ENCODE measurements at regions not wholly inside any gene's neighbourhood (a gene's known extent, or its start where the extent isn't known, plus 50 kb on each side); places are given as distances from the start of the nearest gene placed in this dataset.

GRCh38 chr5:172570594-172571334 lies 70.3 kb upstream of the NEURL1B start:
- Histone ChIP-seq H4K8ac (ENCODE audit: extremely low read depth, insufficient read depth, low read length) (no peak overlapping the region), H3K4me2 (ENCODE audit: insufficient read depth in 1 of 2, low read depth in 2 of 2, low read length in 2 of 2) (peak overlapping the region in 1 of 2 experiments; percentile 73; a peak in 1 of 4 replicates), H2BK20ac (ENCODE audit: low read length) (no peak overlapping the region), H3K14ac (ENCODE audit: insufficient read length) (no peak overlapping the region), H3K18ac (ENCODE audit: extremely low read depth, low read length) (peak overlapping the region; percentile 90), H3K23me2 (ENCODE audit: low read depth, low read length) (peaks cover 2% of the 10 kb centered on the region; the same call in 1 of the 2 replicates), H3K9ac (replicated peaks in 1 of 4; ENCODE audit: extremely low read depth in 1 of 4, low read depth in 3 of 4, low read length in 3 of 4) (no peak overlapping the region), H3K27ac (ENCODE audit: low read depth, low read length) (no peak overlapping the region), H3K36me3 (ENCODE audit: control insufficient read depth in 2 of 4, insufficient read depth in 4 of 4, low read length in 3 of 4) (no peaks in the 10 kb centered on the region), H2BK12ac (ENCODE audit: low read depth, low read length) (peak overlapping the region; percentile 95), H2BK120ac (replicated peaks; ENCODE audit: low read depth, low read length) (no peak overlapping the region), H3K79me1 (ENCODE audit: low read depth, low read length) (no peaks in the 10 kb centered on the region), H4K5ac (ENCODE audit: insufficient read length, low read depth, low read length) (no peak overlapping the region), H2BK5ac (ENCODE audit: low read depth, low read length) (peak overlapping the region; percentile 24; the same call in 1 of the 2 replicates), H3K79me2 (ENCODE audit: control insufficient read depth in 1 of 2, insufficient read depth in 2 of 2, low read length in 2 of 2) (no peaks in the 10 kb centered on the region), H2AFZ (ENCODE audit: low read length) (0 out of 2 replicates have a peak overlapping the region, but pooled peaks have one; percentile 74), H3K9me3 (ENCODE audit: insufficient read depth in 2 of 2, low read depth in 1 of 2, low read length in 1 of 2) (no peaks in the 10 kb centered on the region), H3K27me3 (replicated peaks in 1 of 4; ENCODE audit: control insufficient read depth in 3 of 4, extremely low read depth in 1 of 4, insufficient read depth in 3 of 4, low read length in 3 of 4) (no peaks in the 10 kb centered on the region; a peak in 1 of 7 replicates), H2BK15ac (ENCODE audit: low read length) (peak overlapping the region; percentile 97), H3K23ac (ENCODE audit: insufficient read length) (no peak overlapping the region), H2AK5ac (ENCODE audit: low read depth, low read length) (peak overlapping the region; percentile 99; the same call in 1 of the 2 replicates), H3K4ac (replicated peaks; ENCODE audit: insufficient read length, low read depth, low read length) (no peak overlapping the region), H3K56ac (replicated peaks; ENCODE audit: insufficient read length, low read depth, low read length) (no peak overlapping the region), H4K20me1 (replicated peaks in 1 of 2; ENCODE audit: control insufficient read depth in 1 of 2, insufficient read depth in 2 of 2, low read length in 2 of 2) (no peaks in the 10 kb centered on the region), H4K91ac (replicated peaks; ENCODE audit: insufficient read length, low read length) (no peak overlapping the region), H3K4me1 (replicated peaks in 1 of 4; ENCODE audit: control insufficient read depth in 3 of 4, insufficient read depth in 4 of 4, low read length in 3 of 4) (peaks cover 4 to 33% (median 24%) of the 10 kb centered on the region in 4 experiments), H3K4me3 (ENCODE audit: extremely low read depth in 1 of 4, insufficient read depth in 2 of 4, low read depth in 3 of 4, low read length in 4 of 4) (no peak overlapping the region)
- ChIA-PET CTCF (ENCODE audit: partially characterized antibody) (interaction anchor here (0.6 to 1.3 kb wide), 3 partner anchors 15 to 143 kb away, joined by 3 to 4 read pairs (median 4); no protein-coding TSS in a partner anchor), POLR2A (ENCODE audit: partially characterized antibody) (interaction anchor here (1.6 to 1.8 kb wide), 2 partner anchors 9 to 10 kb away, joined by 3 to 4 read pairs; no protein-coding TSS in a partner anchor)
- FAIRE-seq (no peak), DNase-seq (ENCODE audit: low read depth in 1 of 2, low spot score in 2 of 2) (no peak)
- WGBS, 2 experiments (ENCODE audit: extremely low coverage in 1 of 2, insufficient coverage in 1 of 2, insufficient read length in 1 of 2, insufficient replicate concordance in 2 of 2, low coverage in 1 of 2, low lambda C conversion rate in 2 of 2, missing lambda C conversion rate in 1 of 2) = 45 to 100% methylated on average over 1 to 3 of the region's 3 CpGs
- no peak for TF ChIP-seq JUN (IDR thresholded peaks at IDR 0.05; ENCODE audit: low read depth, low read length)
- no peak for TF ChIP-seq GABPA (IDR thresholded peaks at IDR 0.05; ENCODE audit: borderline replicate concordance, insufficient read depth, low read length)
- TF ChIP-seq SAP30 (IDR thresholded peaks at IDR 0.05; ENCODE audit: insufficient read depth, insufficient replicate concordance, low read length) = no peak
- TF ChIP-seq HDAC6 (IDR thresholded peaks at IDR 0.05; ENCODE audit: low read depth, low read length) = no peak
- TF ChIP-seq TCF12 (IDR thresholded peaks at IDR 0.05; ENCODE audit: low read depth, low read length) = no peak
- TF ChIP-seq RFX5 (IDR thresholded peaks at IDR 0.05; ENCODE audit: borderline replicate concordance, low read depth, low read length) = no peak
- no peak for TF ChIP-seq HDAC2 (IDR thresholded peaks at IDR 0.05; ENCODE audit: borderline replicate concordance in 1 of 2, low read depth in 2 of 2, low read length in 2 of 2)
- TF ChIP-seq CREB1 (IDR thresholded peaks at IDR 0.05) = no peak
- TF ChIP-seq SIX5 (IDR thresholded peaks at IDR 0.05; ENCODE audit: low read depth, low read length) = no peak
- TF ChIP-seq EZH2 (IDR thresholded peaks at IDR 0.05; ENCODE audit: low read depth, low read length, severe bottlenecking) = no peak
- TF ChIP-seq JUND (IDR thresholded peaks at IDR 0.05; ENCODE audit: low read length) = no peak
- TF ChIP-seq RXRA (IDR thresholded peaks at IDR 0.05; ENCODE audit: insufficient read depth, low read depth, low read length) = no peak
- no peak for TF ChIP-seq GTF2F1 (IDR thresholded peaks at IDR 0.05; ENCODE audit: borderline replicate concordance, low read depth, low read length)

Data from H1 (cell line).